ENCODE measurements at regions not wholly inside any gene's neighbourhood (a gene's known extent, or its start where the extent isn't known, plus 50 kb on each side); places are given as distances from the start of the nearest gene placed in this dataset.

- DNase-seq: no peak
Measured at GRCh38 chr11:27761356-27761755, 61.1 kb upstream of the BDNF start.

GRCh38 chr11:27757953-27758352 lies 57.7 kb upstream of the BDNF start:
- DNase-seq: peak; percentile 65

GRCh38 chr11:27754035-27755017 lies 54.1 kb upstream of the BDNF start:
- DNase-seq: no peak
